CD4-positive, alpha-beta T cell treated with Interferon alpha-2 for 1 hour (primary cell): ENCODE measurements at regions not wholly inside any gene's neighbourhood (a gene's known extent, or its start where the extent isn't known, plus 50 kb on each side); places are given as distances from the start of the nearest gene placed in this dataset.

Experiments
- DNase-seq, 2 donors: peaks; one replicate each; pipeline ENCODE4 v3.0.0-alpha.2; 2020 to 2022

- DNase-seq, result no peak
Measured at GRCh38 chr16:82488460-82488859, 138.3 kb upstream of the CDH13 start.

- no peak for DNase-seq
Measured at GRCh38 chr16:82481455-82481854, 145.3 kb upstream of the CDH13 start.

DNA sequence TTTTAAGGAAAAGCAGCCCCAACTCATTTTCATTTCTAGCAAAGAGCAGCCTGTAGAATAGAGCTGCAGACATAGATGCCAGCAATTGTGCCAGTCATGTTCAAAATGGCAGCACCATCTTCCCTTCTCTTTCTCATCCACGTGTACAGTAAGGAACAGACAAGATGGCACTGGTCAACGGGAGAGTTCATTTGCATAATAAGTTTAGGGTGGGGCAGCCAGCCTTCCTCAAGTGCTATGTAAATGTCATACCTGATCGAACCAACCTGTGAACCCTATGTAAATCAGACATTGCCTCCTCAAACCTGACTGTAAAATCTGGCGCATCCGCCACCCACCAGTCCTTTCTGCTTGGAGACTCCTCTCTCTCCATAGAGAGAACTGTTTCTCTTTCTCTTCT is 150.0 kb upstream of the CDH13 start:
- no peak for DNase-seq

- no peak for DNase-seq
Measured at GRCh38 chr16:82470620-82471152, 156.1 kb upstream of the CDH13 start.

GRCh38 chr16:82470016-82470415 is 156.8 kb upstream of the CDH13 start:
- DNase-seq, result no peak

- no peak for DNase-seq
Measured at GRCh38 chr16:82464187-82464586, 162.6 kb upstream of the CDH13 start.

DNA sequence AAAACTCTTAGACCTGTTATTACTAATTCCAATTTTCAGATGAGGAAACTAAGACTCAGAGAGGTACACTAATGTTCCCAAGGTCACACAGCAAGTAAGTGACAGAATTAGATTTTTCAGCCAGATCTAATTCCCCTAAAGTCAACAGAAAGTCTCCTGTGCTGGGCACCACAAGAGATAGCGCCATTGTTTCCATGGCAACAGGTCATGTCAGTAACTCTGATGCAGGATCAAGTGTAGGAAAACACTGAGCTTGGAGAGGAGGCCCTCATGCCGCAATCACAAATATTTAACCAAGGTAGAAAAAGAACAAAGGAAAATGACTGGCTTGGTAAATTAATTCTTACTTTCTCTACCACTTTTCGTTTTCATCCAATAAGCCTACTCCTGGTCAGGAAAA is 166.0 kb upstream of the CDH13 start:
- DNase-seq, result no peak

DNA sequence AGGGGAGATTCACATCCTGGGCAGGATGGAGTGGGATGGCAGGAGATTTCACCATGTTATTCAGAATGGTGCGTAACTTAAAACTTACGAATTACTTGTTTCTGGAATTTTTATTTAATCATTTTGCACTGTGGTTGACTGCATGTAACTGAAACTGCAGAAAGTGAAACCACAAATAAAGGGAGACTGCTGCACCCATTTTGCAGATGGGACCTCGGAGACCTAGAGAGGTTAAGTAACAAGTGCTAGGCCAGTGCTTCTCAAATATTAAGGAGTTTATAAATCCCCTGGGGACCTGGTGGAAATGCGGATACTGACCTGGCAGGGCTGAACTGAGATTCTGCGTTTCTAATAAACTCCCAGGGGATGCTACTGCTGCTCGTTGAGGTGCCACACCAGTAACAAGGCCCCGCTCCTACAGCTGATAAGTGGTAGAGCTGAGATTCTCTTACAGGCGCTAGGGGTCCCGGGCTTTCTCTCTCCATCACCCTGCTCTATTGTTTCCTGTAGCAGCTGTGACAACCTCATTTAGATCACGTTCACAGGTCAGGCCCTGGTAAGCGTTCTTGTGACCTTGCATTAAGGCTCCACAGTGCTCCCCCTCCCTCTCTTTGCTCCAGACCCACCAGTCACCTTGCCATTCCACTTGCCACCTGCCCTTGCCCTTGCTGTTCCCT is 167.1 kb upstream of the CDH13 start:
- DNase-seq, result no peak

DNA sequence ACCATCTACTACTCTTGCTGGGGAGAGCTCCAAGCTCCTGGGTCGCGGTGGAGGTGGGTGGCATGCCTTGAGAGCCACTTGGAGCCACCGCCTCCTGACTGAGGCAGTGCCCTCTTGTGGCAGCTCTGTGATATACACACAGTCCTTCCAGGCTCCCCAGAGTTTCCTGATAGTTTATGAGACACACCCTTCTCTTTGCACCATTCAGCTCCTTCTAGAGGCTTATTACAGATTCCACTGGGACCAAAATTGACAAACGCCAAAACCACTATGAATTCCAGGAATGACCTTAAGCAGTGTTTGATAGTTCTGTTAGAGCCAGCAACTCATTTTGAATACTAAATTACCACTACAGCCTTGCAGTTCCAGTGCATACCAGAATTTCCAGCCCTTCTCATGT is 170.1 kb upstream of the CDH13 start:
- peak; percentile 6 to 37 for DNase-seq

DNA sequence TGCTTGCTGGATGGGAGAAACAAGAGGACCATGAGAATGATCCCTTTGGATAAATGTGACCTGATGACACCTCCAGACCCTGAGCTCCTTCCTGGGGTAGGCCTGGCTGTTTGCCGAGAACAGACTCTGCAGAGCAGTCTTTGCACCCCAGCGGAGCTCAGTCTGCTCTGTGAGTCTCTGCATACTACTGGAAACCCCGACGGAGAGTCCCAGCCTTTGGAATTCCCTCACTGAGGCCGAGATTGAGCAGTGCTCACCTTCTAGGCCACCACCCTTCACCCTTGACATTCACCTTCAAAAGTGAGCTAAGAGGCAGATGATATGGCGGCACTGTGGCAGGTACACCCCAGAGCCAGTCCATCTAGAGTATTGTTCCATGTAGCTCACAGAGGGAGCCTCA is 172.2 kb upstream of the CDH13 start:
- no peak for DNase-seq

DNA sequence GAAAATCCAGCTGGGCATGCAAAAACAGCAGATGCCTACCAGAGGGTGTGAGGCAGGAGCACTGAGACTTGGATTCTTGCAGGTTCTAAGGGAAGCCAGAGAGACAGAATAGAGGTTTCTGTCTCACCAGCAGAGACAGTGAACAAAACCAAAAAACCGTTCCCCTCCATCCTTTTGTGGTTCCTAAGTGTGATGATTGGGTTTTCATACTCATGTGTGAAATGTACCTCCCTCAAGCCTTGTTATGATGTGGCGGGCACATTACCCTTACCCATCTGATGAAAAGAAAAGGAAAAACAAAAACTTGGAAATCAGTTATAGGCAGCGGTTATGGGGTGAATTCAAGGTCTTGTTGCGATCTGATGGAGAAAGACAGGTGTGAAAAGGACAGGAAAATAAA is 172.6 kb upstream of the CDH13 start:
- DNase-seq, result peak in 1 of 2 donors; percentile 16

- DNase-seq, result peak in 1 of 2 donors; percentile 24
Measured at GRCh38 chr16:82452004-82452756, 174.6 kb upstream of the CDH13 start.

GRCh38 chr16:82451449-82451848 is 175.3 kb upstream of the CDH13 start:
- DNase-seq, result no peak

DNA sequence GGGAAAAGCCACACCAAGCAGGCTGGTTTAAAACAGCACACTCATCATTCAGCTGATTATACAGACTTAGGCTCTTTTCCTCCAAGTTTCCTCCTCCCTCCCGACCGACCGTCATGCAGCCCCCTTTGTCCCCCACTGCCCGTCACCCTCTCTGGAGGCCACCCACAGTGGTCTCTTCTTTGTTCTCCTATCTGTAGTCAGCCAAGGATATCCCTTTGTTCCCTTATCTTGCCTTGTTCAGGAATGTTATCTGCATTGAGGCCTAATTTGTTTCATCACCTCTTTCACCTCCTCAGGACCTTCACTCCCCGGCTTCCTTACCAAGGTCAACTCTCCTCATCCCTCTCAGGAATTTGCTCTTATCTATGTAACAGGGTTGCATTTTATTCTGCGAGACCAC is 186.4 kb upstream of the CDH13 start:
- no peak for DNase-seq

- DNase-seq, result no peak
Measured at GRCh38 chr16:82439678-82440293, 187.0 kb upstream of the CDH13 start.

GRCh38 chr16:82433042-82433441 is 193.7 kb upstream of the CDH13 start:
- no peak for DNase-seq

GRCh38 chr16:82432261-82432660 is 194.5 kb upstream of the CDH13 start:
- peak in 1 of 2 donors; percentile 17 for DNase-seq

- DNase-seq, result no peak
Measured at GRCh38 chr16:82425661-82426060, 201.1 kb upstream of the CDH13 start.

DNA sequence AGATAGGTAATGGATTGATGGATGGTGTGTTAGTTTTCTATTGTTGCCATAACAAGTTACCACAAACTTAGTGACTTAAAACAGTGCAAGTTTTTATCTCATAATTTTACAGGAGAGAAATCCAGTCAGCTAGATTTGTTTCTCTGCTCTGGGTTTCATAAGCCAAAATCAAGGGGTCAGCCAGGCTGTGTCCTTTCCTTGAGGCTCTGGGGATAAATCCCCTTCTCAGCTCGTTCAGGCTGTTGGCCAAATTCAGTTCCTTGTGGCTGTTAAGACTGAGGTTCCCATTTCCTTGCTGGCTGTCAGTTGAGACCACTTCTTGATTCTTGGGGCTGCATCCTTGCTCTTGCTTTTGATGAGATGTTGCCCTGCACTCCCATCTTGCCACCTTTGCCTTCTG is 204.9 kb upstream of the CDH13 start:
- DNase-seq, result no peak

GRCh38 chr16:82419332-82419731 is 207.4 kb upstream of the CDH13 start:
- DNase-seq, result no peak

- DNase-seq, result no peak
Measured at GRCh38 chr16:82414476-82414875, 212.3 kb upstream of the CDH13 start.

GRCh38 chr16:82412770-82413169 is 214.0 kb upstream of the CDH13 start:
- no peak for DNase-seq

DNA sequence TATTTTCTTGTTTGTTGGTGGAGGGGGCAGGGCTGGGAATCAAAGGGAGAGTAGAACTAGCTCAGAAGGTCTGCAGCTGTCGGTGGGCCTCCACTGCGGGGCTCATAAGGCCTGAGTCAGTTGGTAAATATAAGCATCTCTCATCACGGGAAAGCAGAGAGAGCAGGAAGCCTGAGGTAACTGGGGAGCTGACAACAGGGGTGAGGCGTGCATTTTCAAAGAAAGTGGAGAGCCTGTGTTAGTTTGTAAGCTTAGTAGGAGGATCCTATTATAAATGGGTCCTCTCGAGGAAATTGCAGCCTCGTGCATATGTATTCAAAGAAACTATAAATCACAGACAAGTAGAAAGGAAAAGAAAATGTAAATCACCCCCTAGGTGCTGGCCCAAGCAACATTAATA is 221.0 kb upstream of the CDH13 start:
- DNase-seq, result no peak
